ENCODE measurements at regions not wholly inside any gene's neighbourhood (a gene's known extent, or its start where the extent isn't known, plus 50 kb on each side); places are given as distances from the start of the nearest gene placed in this dataset.

DNA sequence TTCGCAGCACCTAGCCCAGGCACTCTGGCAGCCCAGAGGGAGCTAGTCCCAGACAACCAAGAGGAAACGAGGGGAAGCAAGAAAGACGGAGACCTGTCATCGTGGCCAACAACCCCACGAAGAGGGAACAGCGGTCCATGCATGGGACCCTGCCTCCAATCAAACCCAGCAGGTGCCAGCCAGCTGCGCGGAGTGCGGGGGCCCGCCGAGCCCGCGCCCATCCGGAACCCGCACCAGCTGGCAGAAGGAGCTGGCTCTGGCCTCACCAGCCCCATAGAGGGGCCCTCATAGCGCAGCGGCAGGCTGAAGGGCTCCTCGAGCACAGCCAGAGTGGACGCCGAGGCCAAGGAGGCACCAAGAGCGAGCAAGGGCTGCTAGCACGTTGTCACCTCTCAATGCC lies 332.4 kb upstream of the MAGEB18 start:
- Histone ChIP-seq H3K4me3 (no peak overlapping the region), H3K36me3 (no peaks in the 10 kb centered on the region), H3K27me3 (no peaks in the 10 kb centered on the region), H3K9me3 (no peaks in the 10 kb centered on the region), H3K4me1 (no peaks in the 10 kb centered on the region), H3K27ac (no peak overlapping the region)
- intact Hi-C loops (cut with DNase I): no loop called here
- ATAC-seq (no peak), DNase-seq (no peak)
- TF ChIP-seq, protein P1, sequence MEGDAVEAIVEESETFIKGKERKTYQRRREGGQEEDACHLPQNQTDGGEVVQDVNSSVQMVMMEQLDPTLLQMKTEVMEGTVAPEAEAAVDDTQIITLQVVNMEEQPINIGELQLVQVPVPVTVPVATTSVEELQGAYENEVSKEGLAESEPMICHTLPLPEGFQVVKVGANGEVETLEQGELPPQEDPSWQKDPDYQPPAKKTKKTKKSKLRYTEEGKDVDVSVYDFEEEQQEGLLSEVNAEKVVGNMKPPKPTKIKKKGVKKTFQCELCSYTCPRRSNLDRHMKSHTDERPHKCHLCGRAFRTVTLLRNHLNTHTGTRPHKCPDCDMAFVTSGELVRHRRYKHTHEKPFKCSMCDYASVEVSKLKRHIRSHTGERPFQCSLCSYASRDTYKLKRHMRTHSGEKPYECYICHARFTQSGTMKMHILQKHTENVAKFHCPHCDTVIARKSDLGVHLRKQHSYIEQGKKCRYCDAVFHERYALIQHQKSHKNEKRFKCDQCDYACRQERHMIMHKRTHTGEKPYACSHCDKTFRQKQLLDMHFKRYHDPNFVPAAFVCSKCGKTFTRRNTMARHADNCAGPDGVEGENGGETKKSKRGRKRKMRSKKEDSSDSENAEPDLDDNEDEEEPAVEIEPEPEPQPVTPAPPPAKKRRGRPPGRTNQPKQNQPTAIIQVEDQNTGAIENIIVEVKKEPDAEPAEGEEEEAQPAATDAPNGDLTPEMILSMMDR (IDR thresholded peaks at IDR 0.05): no peak
- TF ChIP-seq POLR2A (IDR thresholded peaks at IDR 0.05): no peak
- WGBS (ENCODE audit: insufficient coverage, low coverage, low lambda C conversion rate, missing lambda C conversion rate): 39% methylated on average over 5 of the region's 22 CpGs

DNA sequence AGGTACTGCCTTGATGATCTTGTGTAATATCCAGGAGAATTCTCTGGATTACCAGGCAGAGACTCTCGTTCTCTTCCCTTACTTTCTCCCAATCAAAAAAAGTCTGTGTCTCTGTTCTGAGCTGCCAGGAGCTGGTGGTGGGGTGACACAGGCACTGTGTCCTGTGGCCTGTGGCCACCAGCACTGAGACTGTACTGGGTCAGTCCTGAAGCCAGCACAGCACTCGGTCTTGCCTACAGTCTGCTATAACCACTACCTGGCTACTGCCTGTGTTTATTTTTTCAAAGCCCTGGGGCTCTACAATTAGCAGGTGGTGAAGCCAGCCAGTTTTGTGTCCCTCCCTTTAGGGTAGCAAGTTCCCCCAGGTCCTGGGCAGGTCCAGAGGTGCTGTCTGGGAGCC lies 331.1 kb upstream of the MAGEB18 start:
- H3K36me3 ChIP-seq: no peaks in the 10 kb centered on the region
- no peaks in the 10 kb centered on the region for H3K27me3 ChIP-seq
- no peak overlapping the region for H3K4me3 ChIP-seq
- no peak for DNase-seq
- no peak overlapping the region for H3K27ac ChIP-seq
- no peaks in the 10 kb centered on the region for H3K9me3 ChIP-seq
- WGBS (ENCODE audit: insufficient coverage, low coverage, low lambda C conversion rate, missing lambda C conversion rate): 44% methylated on average over 2 of the region's 2 CpGs
- TF ChIP-seq, protein P1 (IDR thresholded peaks at IDR 0.05): no peak
- TF ChIP-seq POLR2A (IDR thresholded peaks at IDR 0.05): no peak
- no peak for ATAC-seq
- intact Hi-C loops (cut with DNase I): no loop called here
- H3K4me1 ChIP-seq: no peaks in the 10 kb centered on the region

DNA sequence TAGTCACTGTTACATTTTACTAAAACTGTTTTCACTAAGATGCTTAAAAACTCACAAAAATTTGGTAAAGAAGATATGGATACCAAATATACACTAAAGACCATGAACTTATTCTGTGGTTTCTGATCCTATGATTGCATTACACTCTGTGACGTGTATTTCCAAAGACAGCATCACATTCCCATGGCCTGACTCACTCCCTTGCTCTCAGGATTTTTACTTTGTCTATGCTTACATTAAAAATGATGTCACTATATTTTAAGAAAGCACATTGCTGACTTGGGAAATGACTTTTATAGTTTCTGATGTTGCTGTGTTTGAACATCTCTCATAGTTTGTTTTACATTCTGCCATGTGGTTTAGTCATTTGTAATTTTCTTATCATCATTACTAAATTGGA lies 327.9 kb upstream of the MAGEB18 start:
- DNase-seq (no peak), ATAC-seq (no peak)
- intact Hi-C loops (cut with DNase I): no loop called here
- Histone ChIP-seq H3K27me3 (no peaks in the 10 kb centered on the region), H3K27ac (no peak overlapping the region), H3K4me3 (no peak overlapping the region), H3K36me3 (no peaks in the 10 kb centered on the region), H3K9me3 (no peaks in the 10 kb centered on the region), H3K4me1 (no peaks in the 10 kb centered on the region)
- 28% methylated on average over 1 of the region's 1 CpG for WGBS (ENCODE audit: insufficient coverage, low coverage, low lambda C conversion rate, missing lambda C conversion rate)
- TF ChIP-seq, protein P1 (IDR thresholded peaks at IDR 0.05): no peak
- no peak for TF ChIP-seq POLR2A (IDR thresholded peaks at IDR 0.05)

DNA sequence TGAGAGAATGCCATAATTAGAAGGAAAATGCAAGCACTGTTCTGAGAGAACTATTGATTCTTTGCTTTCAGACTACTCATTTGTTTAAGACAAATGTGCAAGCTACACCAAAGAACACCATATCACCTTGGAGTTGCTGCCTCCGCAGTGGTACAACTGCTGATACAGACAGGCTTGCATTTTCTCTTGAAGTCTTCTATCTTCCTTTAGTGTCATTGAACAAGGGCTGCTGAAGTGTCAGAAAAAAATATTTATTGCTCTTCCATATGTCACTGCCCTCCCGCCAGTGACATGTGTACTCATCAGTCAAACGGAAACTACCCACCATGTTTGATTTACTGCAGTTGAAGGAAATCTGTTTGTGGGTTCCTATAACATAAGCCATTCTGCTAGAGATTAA lies 318.3 kb upstream of the MAGEB18 start:
- ATAC-seq (no peak), DNase-seq (no peak)
- Histone ChIP-seq H3K27ac (no peak overlapping the region), H3K36me3 (no peaks in the 10 kb centered on the region), H3K4me1 (no peaks in the 10 kb centered on the region), H3K4me3 (no peak overlapping the region), H3K9me3 (no peaks in the 10 kb centered on the region), H3K27me3 (no peaks in the 10 kb centered on the region)
- TF ChIP-seq, protein P1 (IDR thresholded peaks at IDR 0.05): no peak
- TF ChIP-seq POLR2A (IDR thresholded peaks at IDR 0.05): no peak
- intact Hi-C loops (cut with DNase I): no loop called here
- 43% methylated on average over 3 of the region's 3 CpGs for WGBS (ENCODE audit: insufficient coverage, low coverage, low lambda C conversion rate, missing lambda C conversion rate)

DNA sequence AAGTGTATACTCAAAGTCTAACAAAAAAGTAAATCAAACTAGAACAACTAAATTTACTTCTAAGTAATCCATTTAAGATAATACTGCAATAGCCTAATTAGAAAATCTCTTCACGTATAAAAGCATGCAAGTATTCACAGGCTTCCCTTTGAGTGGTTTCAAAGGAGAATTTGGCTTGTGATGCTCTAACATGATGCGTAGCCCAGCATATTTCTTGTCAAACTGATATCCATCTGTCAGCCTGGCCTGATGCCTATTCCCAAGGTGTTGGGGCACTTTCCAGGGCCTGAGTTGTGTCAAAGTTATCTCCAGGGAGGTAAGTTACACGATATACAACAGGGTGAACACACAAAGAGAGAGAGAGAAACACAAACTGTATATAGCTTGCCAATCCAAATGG lies 287.0 kb upstream of the MAGEB18 start:
- Histone ChIP-seq H3K4me3 (no peak overlapping the region), H3K27ac (no peak overlapping the region), H3K36me3 (no peaks in the 10 kb centered on the region), H3K4me1 (no peaks in the 10 kb centered on the region), H3K9me3 (no peaks in the 10 kb centered on the region), H3K27me3 (peaks cover 0 to 10% of the 10 kb centered on the region in 2 donors)
- no peak for DNase-seq
- ATAC-seq: no peak
- TF ChIP-seq POLR2A (IDR thresholded peaks at IDR 0.05): no peak
- TF ChIP-seq, protein P1 (IDR thresholded peaks at IDR 0.05): no peak
- 35% methylated on average over 3 of the region's 3 CpGs for WGBS (ENCODE audit: insufficient coverage, low coverage, low lambda C conversion rate, missing lambda C conversion rate)
- intact Hi-C loops (cut with DNase I): no loop called here

Measured in right lobe of liver (tissue), 6 donors.